H1 (cell line): ENCODE measurements at regions not wholly inside any gene's neighbourhood (a gene's known extent, or its start where the extent isn't known, plus 50 kb on each side); places are given as distances from the start of the nearest gene placed in this dataset.

ENCODE experiments used
- CTCF ChIA-PET: fragments of 300-600 bp; sonication (Branson Sonifier 250); formaldehyde crosslinking; loops from one replicate; lab custom pipeline; 2021; ENCODE audit not compliant: partially characterized antibody; lab: Charles Lee
- POLR2A ChIA-PET: fragments of 300-600 bp; sonication (Branson Sonifier 250); formaldehyde crosslinking; loops from one replicate; lab custom pipeline; 2021; ENCODE audit warnings: inconsistent platforms; ENCODE audit not compliant: partially characterized antibody; lab: Charles Lee
- DNase-seq, 2 experiments: peaks; one replicate each; pipeline versions ENCODE4 v3.0.0 to v3.0.0-alpha.2; 2010 to 2022; ENCODE audit warnings: low spot score in 2 of 2, low read depth in 1 of 2, mixed read lengths in 1 of 2
- FAIRE-seq: peaks from 2 replicates; lab custom pipeline; 2011; peaks lifted over from hg19 to GRCh38; lab: Jason Lieb, UNC
- H2AFZ ChIP-seq: 2 replicates; pipeline ENCODE4 v1.8.1; 2012; ENCODE audit warnings: low read length, inconsistent platforms
- H2AK5ac ChIP-seq: 2 replicates; pipeline ENCODE4 v1.6.1; 2013; ENCODE audit warnings: low read depth, low read length
- H2BK120ac ChIP-seq: replicated peaks from 2 replicates; pipeline ENCODE3; 2013; ENCODE audit warnings: low read depth, low read length, inconsistent platforms
- H2BK12ac ChIP-seq: 2 replicates; pipeline ENCODE4 v1.6.1; 2013; ENCODE audit warnings: low read depth, low read length
- H2BK15ac ChIP-seq: 2 replicates; pipeline ENCODE4 v1.6.1; 2013; ENCODE audit warnings: low read length
- H2BK20ac ChIP-seq: 2 replicates; pipeline ENCODE4 v1.6.1; 2013; ENCODE audit warnings: low read length
- H2BK5ac ChIP-seq: 2 replicates; pipeline ENCODE4 v1.6.1; 2013; ENCODE audit warnings: low read depth, low read length
- H3K14ac ChIP-seq: 2 replicates; pipeline ENCODE4 v1.6.1; 2013; ENCODE audit warnings: inconsistent platforms; ENCODE audit not compliant: insufficient read length
- H3K18ac ChIP-seq: 2 replicates; pipeline ENCODE4 v1.6.1; 2013; ENCODE audit warnings: low read length; ENCODE audit errors: extremely low read depth
- H3K23ac ChIP-seq: 2 replicates; pipeline ENCODE4 v1.6.1; 2013; ENCODE audit warnings: inconsistent platforms; ENCODE audit not compliant: insufficient read length
- H3K23me2 ChIP-seq: 2 replicates; pipeline ENCODE4 v1.6.1; 2013; ENCODE audit warnings: low read depth, low read length
- H3K27ac ChIP-seq: 2 replicates; pipeline ENCODE4 v1.6.1; 2011; ENCODE audit warnings: low read depth, low read length, inconsistent platforms
- H3K27me3 ChIP-seq, 4 experiments: replicated peaks in 1 of 4; 1 replicate in 1 of 4; 2 replicates in 3 of 4; pipeline versions ENCODE4 v1.6.1 to v1.8.1; 2011 to 2013; ENCODE audit warnings: low read length in 3 of 4, mild to moderate bottlenecking in 3 of 4, inconsistent platforms in 2 of 4, mixed read lengths in 2 of 4, moderate library complexity in 1 of 4; ENCODE audit not compliant: control insufficient read depth in 3 of 4, insufficient read depth in 3 of 4; ENCODE audit errors: extremely low read depth in 1 of 4
- H3K36me3 ChIP-seq, 4 experiments: 2 replicates each; pipeline versions ENCODE4 v1.6.1 to v1.8.1; 2011 to 2013; ENCODE audit warnings: mild to moderate bottlenecking in 4 of 4, low read length in 3 of 4, moderate library complexity in 2 of 4, control low read depth in 1 of 4, inconsistent platforms in 1 of 4; ENCODE audit not compliant: insufficient read depth in 4 of 4, control insufficient read depth in 2 of 4
- H3K4ac ChIP-seq: replicated peaks from 2 replicates; pipeline ENCODE3; 2013; ENCODE audit warnings: low read length, low read depth, mixed read lengths, inconsistent platforms; ENCODE audit not compliant: insufficient read length
- H3K4me1 ChIP-seq, 4 experiments: replicated peaks in 1 of 4; 1 replicate in 1 of 4; 2 replicates in 3 of 4; pipeline versions ENCODE4 v1.6.1 to v1.8.1; 2011 to 2013; ENCODE audit warnings: low read length in 3 of 4, inconsistent platforms in 2 of 4, mixed read lengths in 1 of 4; ENCODE audit not compliant: insufficient read depth in 4 of 4, control insufficient read depth in 3 of 4
- H3K4me2 ChIP-seq, 2 experiments: 2 replicates each; pipeline versions ENCODE4 v1.6.1 to v1.8.1; 2011 to 2013; ENCODE audit warnings: low read depth in 2 of 2, low read length in 2 of 2, control low read depth in 1 of 2, inconsistent platforms in 1 of 2, mild to moderate bottlenecking in 1 of 2; ENCODE audit not compliant: insufficient read depth in 1 of 2
- H3K4me3 ChIP-seq, 4 experiments: fragments of 200-600, 300-600 bp in 1 of 4; sonication (generic), shearing (Covaris generic), sonication (Bioruptor Twin) in 1 of 4; 2 replicates each; pipeline versions ENCODE4 v1.5.1 to v1.8.1; 2011 to 2016; ENCODE audit warnings: low read length in 4 of 4, low read depth in 3 of 4, control low read depth in 2 of 4, inconsistent platforms in 2 of 4, mild to moderate bottlenecking in 2 of 4, mixed read lengths in 1 of 4, moderate library complexity in 1 of 4; ENCODE audit not compliant: insufficient read depth in 2 of 4; ENCODE audit errors: extremely low read depth in 1 of 4
- H3K56ac ChIP-seq: replicated peaks from 2 replicates; pipeline ENCODE3; 2013; ENCODE audit warnings: low read depth, mild to moderate bottlenecking, mixed read lengths, low read length, inconsistent platforms; ENCODE audit not compliant: insufficient read length
- H3K79me1 ChIP-seq: 2 replicates; pipeline ENCODE4 v1.6.1; 2013; ENCODE audit warnings: low read depth, low read length, control low read depth
- H3K79me2 ChIP-seq, 2 experiments: 2 replicates each; pipeline versions ENCODE4 v1.6.1 to v1.8.1; 2012 to 2013; ENCODE audit warnings: low read length in 2 of 2, mild to moderate bottlenecking in 2 of 2, inconsistent platforms in 1 of 2; ENCODE audit not compliant: insufficient read depth in 2 of 2, control insufficient read depth in 1 of 2
- H3K9ac ChIP-seq, 4 experiments: replicated peaks in 1 of 4; 1 replicate in 1 of 4; 2 replicates in 3 of 4; pipeline versions ENCODE4 v1.6.1 to v1.8.1; 2011 to 2013; ENCODE audit warnings: low read depth in 3 of 4, low read length in 3 of 4, control low read depth in 2 of 4, mild to moderate bottlenecking in 2 of 4, moderate library complexity in 2 of 4, inconsistent platforms in 1 of 4; ENCODE audit errors: extremely low read depth in 1 of 4
- H3K9me3 ChIP-seq, 2 experiments: 2 replicates each; pipeline versions ENCODE4 v1.6.1 to v1.8.1; 2012 to 2013; ENCODE audit warnings: mild to moderate bottlenecking in 2 of 2, moderate library complexity in 2 of 2, control low read depth in 1 of 2, inconsistent platforms in 1 of 2, low read depth in 1 of 2, low read length in 1 of 2, mixed read lengths in 1 of 2; ENCODE audit not compliant: insufficient read depth in 2 of 2
- H4K20me1 ChIP-seq, 2 experiments: replicated peaks in 1 of 2; 2 replicates each; pipeline versions ENCODE3 to v1.8.1; 2011 to 2013; ENCODE audit warnings: inconsistent platforms in 2 of 2, low read length in 2 of 2, mild to moderate bottlenecking in 1 of 2; ENCODE audit not compliant: insufficient read depth in 2 of 2, control insufficient read depth in 1 of 2
- H4K5ac ChIP-seq: 2 replicates; pipeline ENCODE4 v1.6.1; 2013; ENCODE audit warnings: low read length, low read depth, mixed read lengths, inconsistent platforms; ENCODE audit not compliant: insufficient read length
- H4K8ac ChIP-seq: 2 replicates; pipeline ENCODE4 v1.8.0; 2013; ENCODE audit warnings: mild to moderate bottlenecking, moderate library complexity, low read length, inconsistent platforms; ENCODE audit not compliant: insufficient read depth; ENCODE audit errors: extremely low read depth
- H4K91ac ChIP-seq: replicated peaks from 2 replicates; pipeline ENCODE3; 2013; ENCODE audit warnings: low read length, mixed read lengths, inconsistent platforms; ENCODE audit not compliant: insufficient read length
- CEBPB ChIP-seq: IDR thresholded peaks from 2 replicates; pipeline ENCODE4 v1.6.1; 2012; ENCODE audit warnings: low read depth, low read length
- HDAC2 ChIP-seq, 2 experiments: fragments of 300-600 bp in 1 of 2; sonication (generic) in 1 of 2; IDR thresholded peaks; 2 replicates each; pipeline ENCODE4 v1.6.1; 2011 to 2012; ENCODE audit warnings: low read depth in 2 of 2, low read length in 2 of 2, mild to moderate bottlenecking in 2 of 2, moderate library complexity in 2 of 2, borderline replicate concordance in 1 of 2, inconsistent platforms in 1 of 2
- SAP30 ChIP-seq: fragments of 300-600 bp; sonication (generic); IDR thresholded peaks from 2 replicates; pipeline ENCODE4 v1.7.1; 2012; ENCODE audit warnings: low read length, moderate library complexity, mild to moderate bottlenecking, inconsistent platforms; ENCODE audit not compliant: insufficient read depth, insufficient replicate concordance
- SIRT6 ChIP-seq: IDR thresholded peaks from one replicate; pipeline ENCODE4 v1.7.1; 2012; ENCODE audit warnings: low read length, inconsistent platforms
- ZNF274 ChIP-seq: IDR thresholded peaks from 2 replicates; pipeline ENCODE4 v1.7.0; 2012; ENCODE audit warnings: low read length, borderline replicate concordance; ENCODE audit errors: extremely low read depth
- WGBS, 2 experiments: shearing (Covaris generic) in 1 of 2; methylation state at CpG; one replicate each; pipeline versions ENCODE4 v1.1.6 to v1.1.7; 2013 to 2015; ENCODE audit warnings: low lambda C conversion rate in 2 of 2, mixed read lengths in 2 of 2, inconsistent platforms in 1 of 2, low coverage in 1 of 2, missing lambda C conversion rate in 1 of 2; ENCODE audit not compliant: insufficient replicate concordance in 2 of 2, insufficient coverage in 1 of 2, insufficient read length in 1 of 2; ENCODE audit errors: extremely low coverage in 1 of 2, missing lambda C conversion rate in 1 of 2; 5-methylcytosine and 5-hydroxymethylcytosine counted together

DNA sequence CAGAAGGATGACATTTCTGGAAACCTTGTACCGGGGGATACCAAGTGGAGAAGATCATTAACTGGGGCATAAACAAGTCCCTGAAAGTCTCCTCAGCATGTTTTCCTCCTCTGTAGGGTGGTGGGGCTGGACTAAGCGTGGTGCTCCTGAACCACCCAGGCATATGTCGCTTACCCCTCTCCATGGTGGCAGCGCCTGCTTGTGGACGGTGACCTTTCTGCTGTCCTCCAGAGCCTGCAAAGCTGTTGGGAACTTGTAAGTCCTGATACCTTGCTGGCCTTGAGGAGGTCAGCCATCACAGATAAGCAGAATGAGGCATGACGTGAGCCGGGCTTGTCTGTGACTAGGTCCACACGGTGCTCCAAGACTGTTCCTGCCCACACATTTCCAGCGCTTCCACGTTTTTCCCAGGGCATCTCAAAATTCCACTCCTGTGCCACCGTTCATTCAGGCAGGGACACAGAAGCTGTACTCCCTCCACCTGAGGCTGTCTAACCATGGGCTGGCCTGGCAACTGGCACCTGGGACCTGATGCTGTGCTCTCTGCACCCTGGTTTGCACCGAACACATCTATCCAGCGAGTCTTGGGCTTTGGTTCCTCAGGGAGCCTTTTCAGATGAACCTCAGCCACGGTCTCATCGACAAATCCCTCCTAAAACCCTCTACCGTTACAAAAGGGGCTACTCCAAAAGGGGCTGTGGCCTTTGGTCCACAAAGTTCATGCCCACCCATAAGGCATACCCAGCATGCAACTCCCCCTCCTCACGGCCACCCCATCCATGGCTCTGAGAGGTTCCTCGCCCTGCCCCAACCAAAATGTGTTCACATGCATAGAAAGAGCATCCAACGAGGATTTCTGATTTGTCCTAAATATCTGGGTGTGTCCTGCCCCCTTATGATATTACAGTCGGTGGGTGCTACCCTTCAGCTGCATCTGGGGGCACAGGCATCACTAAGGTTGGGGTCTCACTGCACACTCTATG, 199.6 kb upstream of the DIO3 start:
- Histone ChIP-seq H3K27me3 (no peaks in the 10 kb centered on the region), H3K4me1 (peaks cover 0 to 9% (median 0%) of the 10 kb centered on the region in 4 experiments; a peak in 3 of 7 replicates), H3K9ac (no peak overlapping the region), H4K91ac (no peak overlapping the region), H4K5ac (no peak overlapping the region), H3K79me2 (no peaks in the 10 kb centered on the region), H2BK12ac (no peak overlapping the region), H3K18ac (no peak overlapping the region), H3K23ac (no peak overlapping the region), H3K36me3 (no peaks in the 10 kb centered on the region), H2BK120ac (no peak overlapping the region), H2AFZ (no peak overlapping the region), H3K4ac (no peak overlapping the region), H3K14ac (no peak overlapping the region), H3K27ac (no peak overlapping the region), H2BK20ac (no peak overlapping the region), H2AK5ac (no peak overlapping the region), H4K20me1 (no peaks in the 10 kb centered on the region), H3K4me3 (no peak overlapping the region), H4K8ac (no peak overlapping the region; the same call in 1 of the 2 replicates), H3K79me1 (no peaks in the 10 kb centered on the region), H3K23me2 (no peaks in the 10 kb centered on the region), H2BK5ac (no peak overlapping the region), H3K4me2 (no peak overlapping the region), H3K56ac (no peak overlapping the region), H2BK15ac (no peak overlapping the region), H3K9me3 (no peaks in the 10 kb centered on the region; a peak in 1 of 4 replicates)
- ChIA-PET POLR2A (no interaction called here), CTCF (no interaction called here)
- DNase-seq, result no peak
- no peak for TF ChIP-seq CEBPB
- no peak for TF ChIP-seq HDAC2 (IDR thresholded peaks at IDR 0.05; ENCODE audit: borderline replicate concordance in 1 of 2, low read depth in 2 of 2, low read length in 2 of 2)
- no peak for TF ChIP-seq SAP30
- TF ChIP-seq ZNF274, result no peak
- no peak for TF ChIP-seq SIRT6
- FAIRE-seq, result no peak
- WGBS, 2 experiments, result 89% methylated on average over 20 of the region's 20 CpGs; no CpG with 5 or more reads in 1 of the 2 experiments
